Left colon (tissue), 2 donors: ENCODE measurements at regions not wholly inside any gene's neighbourhood (a gene's known extent, or its start where the extent isn't known, plus 50 kb on each side); places are given as distances from the start of the nearest gene placed in this dataset.

Source experiments
- ATAC-seq: fragments of 200-7000 bp; cut with Tn5 transposase; one replicate; pipeline ENCODE4 v1.9.1; 2020; ENCODE audit warnings: mild to moderate bottlenecking, moderate library complexity
- DNase-seq, 2 donors: peaks; one replicate each; pipeline ENCODE4 v3.0.0-alpha.2; 2020
- intact Hi-C, 2 donors: fragments of 100-400 bp; cut with DNase I in 1 of 2; cut with micrococcal nuclease in 1 of 2; formaldehyde crosslinking; loops; one replicate each; pipeline versions ENCODE4 v1.11.2 to v1.14.0; 2022; cut with DNase I, micrococcal nuclease
- donor health status: DM: no; HTN: no; CAD: no.
- donor health status: DM: yes; HTN: yes; CAD: no.

GRCh38 chr4:29199485-29199884 lies 1520.7 kb upstream of the PCDH7 start:
- intact Hi-C loops: no loop called here
- no peak for ATAC-seq
- no peak for DNase-seq

GRCh38 chr4:29213020-29213419 lies 1507.1 kb upstream of the PCDH7 start:
- intact Hi-C loops: no loop called here
- DNase-seq: no peak
- no peak for ATAC-seq

- DNase-seq: no peak
- intact Hi-C loops: no loop called here
- ATAC-seq: no peak
Measured at GRCh38 chr4:29220761-29221160, 1499.4 kb upstream of the PCDH7 start.

GRCh38 chr4:29224911-29225310 lies 1495.3 kb upstream of the PCDH7 start:
- DNase-seq (no peak), ATAC-seq (no peak)
- intact Hi-C loops: no loop called here

GRCh38 chr4:29240641-29241040 lies 1479.5 kb upstream of the PCDH7 start:
- ATAC-seq (no peak), DNase-seq (no peak)
- intact Hi-C loops: no loop called here

- intact Hi-C loops: no loop called here
- no peak for ATAC-seq
- no peak for DNase-seq
Measured at GRCh38 chr4:29243054-29243453, 1477.1 kb upstream of the PCDH7 start.

- no peak for ATAC-seq
- DNase-seq: no peak
- intact Hi-C loops: no loop called here
Measured at GRCh38 chr4:29243851-29244250, 1476.3 kb upstream of the PCDH7 start.

GRCh38 chr4:29259556-29259955 lies 1460.6 kb upstream of the PCDH7 start:
- DNase-seq: no peak
- ATAC-seq: no peak
- intact Hi-C loops: no loop called here

GRCh38 chr4:29262986-29263385 lies 1457.2 kb upstream of the PCDH7 start:
- intact Hi-C loops: no loop called here
- ATAC-seq (no peak), DNase-seq (no peak)

GRCh38 chr4:29276150-29276549 lies 1444.0 kb upstream of the PCDH7 start:
- intact Hi-C loops: no loop called here

GRCh38 chr4:29277381-29277780 lies 1442.8 kb upstream of the PCDH7 start:
- ATAC-seq (no peak), DNase-seq (no peak)
- intact Hi-C loops: no loop called here

More at GRCh38 chr4:29276150-29276549, 1444.0 kb upstream of the PCDH7 start:
- ATAC-seq: no peak
- DNase-seq: no peak

GRCh38 chr4:29278585-29278984 lies 1441.6 kb upstream of the PCDH7 start:
- DNase-seq (no peak), ATAC-seq (no peak)
- intact Hi-C loops: no loop called here

GRCh38 chr4:29289118-29289517 lies 1431.1 kb upstream of the PCDH7 start:
- ATAC-seq (no peak), DNase-seq (no peak)
- intact Hi-C loops: no loop called here

GRCh38 chr4:29295280-29295679 lies 1424.9 kb upstream of the PCDH7 start:
- DNase-seq (no peak), ATAC-seq (no peak)
- intact Hi-C loops: no loop called here

GRCh38 chr4:29304595-29304994 lies 1415.6 kb upstream of the PCDH7 start:
- DNase-seq: no peak
- ATAC-seq: no peak
- intact Hi-C loops: no loop called here

GRCh38 chr4:29307256-29307655 lies 1412.9 kb upstream of the PCDH7 start:
- intact Hi-C loops: no loop called here

GRCh38 chr4:29307755-29308154 lies 1412.4 kb upstream of the PCDH7 start:
- intact Hi-C loops: no loop called here
- ATAC-seq: no peak
- no peak for DNase-seq

More at GRCh38 chr4:29307256-29307655, 1412.9 kb upstream of the PCDH7 start:
- ATAC-seq (no peak), DNase-seq (no peak)

- intact Hi-C loops: no loop called here
- DNase-seq: no peak
- no peak for ATAC-seq
Measured at GRCh38 chr4:29309050-29309449, 1411.1 kb upstream of the PCDH7 start.

GRCh38 chr4:29310252-29310651 lies 1409.9 kb upstream of the PCDH7 start:
- DNase-seq: no peak
- ATAC-seq: no peak
- intact Hi-C loops: no loop called here

GRCh38 chr4:29311247-29311646 lies 1408.9 kb upstream of the PCDH7 start:
- ATAC-seq (no peak), DNase-seq (no peak)
- intact Hi-C loops: no loop called here

- no peak for DNase-seq
- ATAC-seq: no peak
- intact Hi-C loops: no loop called here
Measured at GRCh38 chr4:29319663-29320340, 1400.4 kb upstream of the PCDH7 start.
